Activated CD4-positive, alpha-beta T cell treated with anti-CD3 and anti-CD28 coated beads, Interleukin-2, amount 50 U/mL, for 1 hour (primary cell): ENCODE measurements at regions not wholly inside any gene's neighbourhood (a gene's known extent, or its start where the extent isn't known, plus 50 kb on each side); places are given as distances from the start of the nearest gene placed in this dataset.
"Not testable (repeated sequence)": the region's sequence is repeated elsewhere in the genome, so short reads cannot be mapped to it uniquely, and the experiment has no call there.

Experiments
- DNase-seq: peaks from one replicate; pipeline ENCODE4 v3.0.0-alpha.2; 2020

- not testable (repeated sequence) for DNase-seq
Measured at GRCh38 chr4:188438391-188438824, 299.2 kb downstream of the TRIML1 start.

DNA sequence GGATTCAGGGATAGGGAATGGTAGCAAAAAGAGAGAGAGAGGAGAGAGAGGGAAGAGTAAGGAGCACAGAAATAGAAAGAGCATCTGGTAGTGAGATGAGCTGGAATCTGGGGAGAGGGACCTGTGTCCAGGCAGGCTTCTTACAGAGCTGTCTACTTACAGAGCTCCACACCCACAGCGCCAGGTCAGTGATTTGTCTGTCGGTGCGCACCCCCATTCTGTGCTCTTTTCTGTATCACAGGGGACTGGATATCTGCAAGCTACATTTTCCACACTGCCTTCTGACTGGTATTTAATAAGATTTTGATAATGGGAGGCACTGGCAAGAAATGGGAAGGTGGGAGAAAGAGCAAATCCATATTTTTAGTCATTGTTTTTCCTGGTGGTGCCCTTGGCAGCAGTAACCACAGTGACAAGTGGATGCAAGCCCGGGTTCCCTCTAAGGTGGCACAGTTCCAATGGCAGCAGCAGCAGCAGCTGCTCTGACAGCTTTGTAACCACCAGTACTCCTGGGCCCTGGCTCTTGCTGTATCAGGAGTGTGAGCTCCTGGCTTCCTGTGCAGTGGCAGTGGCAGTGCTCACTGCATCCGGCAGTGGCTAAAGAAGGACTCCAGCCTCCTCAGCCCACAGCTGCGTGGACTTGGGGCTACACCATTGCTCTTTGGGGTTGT is 300.5 kb downstream of the TRIML1 start:
- no peak for DNase-seq

DNA sequence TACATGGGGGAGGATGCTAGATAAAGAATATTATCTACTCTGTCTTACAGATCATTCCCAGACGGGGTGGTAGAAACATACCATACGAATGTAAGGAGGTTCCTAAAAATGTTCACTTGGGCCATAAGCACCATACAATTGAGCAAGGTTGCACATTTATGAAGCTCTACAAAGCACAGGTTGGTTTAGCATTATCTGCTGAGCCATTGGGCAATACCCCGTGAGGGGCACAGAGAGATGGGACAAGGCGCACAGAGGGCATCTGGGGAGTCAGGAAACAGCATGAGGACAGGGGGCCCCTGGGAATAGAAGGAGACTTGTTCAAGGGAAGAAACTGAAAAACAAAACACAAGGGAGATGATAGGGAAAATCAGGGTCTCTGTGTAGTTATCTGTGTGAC is 305.3 kb downstream of the TRIML1 start:
- DNase-seq = no peak

GRCh38 chr4:188448996-188449395 is 309.8 kb downstream of the TRIML1 start:
- DNase-seq = not testable (repeated sequence)

DNA sequence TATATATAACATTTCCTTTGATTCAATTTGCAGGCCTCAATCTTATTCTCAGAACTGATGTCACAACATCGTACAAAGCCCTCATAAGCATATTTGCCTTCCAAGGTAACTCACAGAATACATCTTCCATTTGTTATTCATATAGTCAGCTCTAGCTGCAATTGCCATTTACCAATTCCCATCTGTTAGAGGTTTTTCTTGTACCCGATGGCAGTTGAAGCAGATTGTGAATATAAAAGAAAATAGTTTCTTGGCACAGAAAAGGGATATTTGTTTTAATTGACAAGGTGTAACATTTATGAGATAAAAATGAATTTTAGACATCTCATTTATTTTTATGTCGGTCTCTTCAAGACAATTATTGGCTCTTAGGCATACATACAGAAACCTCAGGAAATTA is 311.3 kb downstream of the TRIML1 start:
- no peak for DNase-seq

DNA sequence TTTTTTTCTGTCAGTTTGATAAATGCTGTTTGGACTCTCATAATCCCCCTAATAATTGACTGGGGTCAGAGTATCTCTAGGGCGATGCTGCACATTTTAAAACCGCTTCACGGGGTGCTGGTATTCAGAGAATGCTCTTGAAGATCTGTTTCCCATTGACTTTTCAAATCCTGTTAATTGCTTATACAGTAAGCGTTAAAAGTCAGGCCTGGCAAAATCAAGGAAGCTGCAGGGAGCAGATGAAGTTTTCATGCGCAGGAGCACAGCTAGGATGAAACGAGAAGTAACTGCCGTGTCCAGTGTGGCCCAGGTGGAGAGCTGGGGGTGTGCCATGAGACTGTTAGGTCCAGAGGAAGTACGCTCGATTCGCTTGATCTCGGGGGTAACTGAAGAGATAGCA is 312.9 kb downstream of the TRIML1 start:
- DNase-seq = no peak

DNA sequence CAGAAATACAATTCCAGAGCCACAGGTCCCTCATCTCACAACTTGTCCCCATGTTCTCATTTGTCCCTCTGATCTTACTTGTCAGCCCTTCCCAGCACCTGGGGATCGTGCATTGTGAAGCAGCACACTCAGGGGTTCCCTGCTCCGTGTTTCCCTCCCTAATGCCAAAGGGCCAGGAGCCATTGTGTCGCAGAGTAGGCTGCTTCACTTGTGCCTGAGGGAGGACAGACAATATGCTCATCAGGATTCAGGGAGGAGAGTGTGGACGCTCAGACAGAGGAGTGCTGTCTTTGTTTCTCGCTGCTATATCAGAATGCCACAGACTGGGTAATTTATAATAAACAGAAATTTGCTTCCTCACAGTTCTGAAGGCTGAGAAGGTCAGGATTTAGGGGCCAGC is 315.3 kb downstream of the TRIML1 start:
- no peak for DNase-seq

DNA sequence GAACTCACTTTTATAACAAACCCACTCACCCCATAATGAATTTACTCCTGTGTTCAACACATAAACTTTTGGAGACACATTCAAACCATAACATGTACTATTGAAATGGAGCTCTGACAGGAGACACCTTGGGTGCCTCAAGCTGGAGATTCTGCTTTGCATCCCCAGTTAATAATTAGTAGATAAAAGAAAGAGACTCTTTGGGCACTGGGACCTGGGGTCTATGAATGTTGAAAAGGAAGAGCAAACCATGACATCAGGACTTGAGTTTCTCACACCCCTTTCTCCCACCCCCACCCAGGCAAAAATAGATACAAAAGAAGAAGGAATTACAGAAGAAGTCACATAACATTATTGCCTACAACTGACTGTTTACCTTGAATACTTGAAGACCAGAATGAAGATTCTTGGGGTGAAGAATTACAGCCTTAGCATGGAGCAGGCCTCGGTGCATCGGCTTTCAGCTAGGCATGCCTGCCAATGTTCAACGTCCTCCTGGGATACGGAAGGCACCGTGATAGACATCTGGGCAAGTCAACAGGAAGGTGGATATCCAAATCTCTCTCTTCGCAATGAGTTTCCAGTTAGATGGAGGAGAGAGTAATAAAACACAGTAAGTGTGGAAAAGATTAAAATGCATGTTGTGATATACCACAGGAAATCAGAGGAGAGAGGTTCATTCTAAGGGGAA is 316.0 kb downstream of the TRIML1 start:
- DNase-seq = no peak

DNA sequence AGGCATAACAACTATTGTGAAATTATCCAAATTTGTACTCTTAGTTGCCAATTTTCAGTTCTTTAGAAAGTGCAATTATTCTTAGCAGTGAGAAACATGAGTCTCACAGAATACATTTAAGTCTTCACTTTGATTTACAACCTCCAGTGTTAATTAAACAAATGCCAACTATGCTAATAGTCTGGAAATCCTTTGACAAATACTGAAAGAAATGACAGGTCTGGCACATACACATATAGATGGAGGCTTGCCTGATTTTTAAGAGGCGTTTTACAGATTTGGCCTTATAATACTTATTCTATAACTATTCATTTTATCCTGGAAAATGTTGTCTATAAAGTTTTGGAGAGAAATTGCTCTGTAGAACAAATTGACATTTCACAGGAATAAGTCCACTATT is 320.1 kb downstream of the TRIML1 start:
- no peak for DNase-seq

DNA sequence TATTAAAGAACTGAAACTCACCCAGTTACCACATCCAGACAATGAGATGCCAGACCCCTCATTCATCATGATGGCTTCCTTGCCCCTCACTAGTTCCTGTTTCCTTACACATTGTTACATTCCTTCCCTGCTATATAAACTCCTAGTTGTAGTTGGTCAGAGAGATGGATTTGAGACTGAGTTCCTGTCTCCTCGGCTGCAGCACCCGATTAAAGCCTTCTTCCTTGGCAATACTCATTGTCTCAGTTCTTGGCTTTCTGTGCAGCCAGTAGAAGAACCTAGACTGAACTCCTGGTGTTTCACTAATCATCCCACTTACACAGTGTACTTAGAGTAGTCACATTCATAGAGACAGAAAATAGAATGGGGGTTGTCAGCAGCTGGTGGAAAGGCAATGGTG is 324.7 kb downstream of the TRIML1 start:
- no peak for DNase-seq

- DNase-seq = no peak
Measured at GRCh38 chr4:188466001-188466400, 326.8 kb downstream of the TRIML1 start.

DNA sequence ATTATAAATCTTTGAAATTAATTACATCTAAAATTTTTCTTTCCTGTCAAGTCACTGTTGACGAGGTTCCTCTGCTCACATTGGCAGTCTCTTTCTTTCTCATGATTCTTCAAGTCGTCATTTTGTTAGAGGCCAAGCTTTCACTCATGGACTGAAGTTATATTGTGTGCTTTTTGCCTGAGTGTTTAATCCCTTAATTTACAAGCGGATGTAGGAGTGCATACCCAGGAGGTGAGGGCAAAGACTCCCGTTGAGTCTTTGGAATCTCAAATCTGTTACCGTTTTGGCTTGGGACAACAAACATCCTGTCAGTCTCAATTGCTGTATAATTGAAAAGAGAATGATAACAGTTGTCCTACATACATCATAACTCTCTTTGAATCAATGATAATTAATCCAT is 345.0 kb downstream of the TRIML1 start:
- DNase-seq = no peak

DNA sequence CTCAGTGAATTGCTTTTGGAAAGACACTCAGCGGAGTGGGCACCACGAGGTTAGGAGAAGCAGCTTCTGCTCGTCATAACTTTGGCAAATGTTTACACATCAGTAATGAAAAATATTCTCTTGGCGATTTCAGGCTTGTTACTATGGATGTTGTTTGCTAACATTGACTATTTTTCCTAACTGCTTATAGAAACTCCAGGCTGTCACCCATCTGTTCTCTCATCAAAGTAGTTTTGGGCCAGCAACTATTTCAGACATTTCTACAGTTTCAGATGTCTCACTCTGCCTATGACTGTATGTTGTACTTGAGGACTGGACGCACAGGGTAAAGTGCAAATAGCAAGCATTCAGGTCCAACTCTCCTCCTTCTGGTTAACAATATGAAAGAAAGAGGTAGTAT is 346.7 kb downstream of the TRIML1 start:
- no peak for DNase-seq

GRCh38 chr4:188492886-188493285 is 353.6 kb downstream of the TRIML1 start:
- DNase-seq = no peak

DNA sequence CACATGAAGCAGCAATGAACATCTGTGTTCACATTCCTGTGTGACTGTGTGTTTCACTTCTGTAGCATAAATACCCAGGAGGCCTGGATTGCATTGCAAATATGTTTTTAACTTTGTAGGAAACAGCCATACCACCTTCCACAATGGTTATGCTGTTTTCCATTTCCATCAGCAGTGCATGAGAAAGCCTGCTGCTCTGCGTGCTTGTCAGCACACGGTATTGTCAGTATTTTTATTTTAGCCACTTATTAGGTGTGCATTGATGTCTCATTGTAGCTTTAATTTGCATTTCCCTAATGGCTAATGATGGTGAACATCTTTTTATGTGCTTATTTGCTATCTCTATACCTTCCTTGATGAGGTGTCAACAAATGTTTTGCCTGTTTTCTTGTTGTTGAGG is 355.9 kb downstream of the TRIML1 start:
- DNase-seq = no peak

DNA sequence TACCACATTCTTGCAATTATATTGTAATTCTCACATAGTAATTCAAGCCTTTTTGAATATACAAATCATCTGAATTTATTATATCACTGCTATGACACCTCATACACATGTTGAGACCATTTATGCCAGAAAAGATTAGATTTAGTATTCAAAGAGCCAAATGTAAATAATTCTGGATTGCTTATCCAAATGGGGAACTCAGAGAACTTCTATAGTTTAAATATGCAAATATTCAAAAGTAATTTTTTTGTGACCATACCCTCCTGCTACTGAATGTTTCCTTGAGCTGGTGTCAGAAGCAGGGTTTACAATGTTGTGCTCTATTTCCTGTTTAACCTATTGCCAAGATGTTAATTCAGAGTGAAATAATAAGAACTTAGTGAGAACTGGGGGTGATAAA is 372.2 kb downstream of the TRIML1 start:
- no peak for DNase-seq

GRCh38 chr4:188532751-188533150 is 393.5 kb downstream of the TRIML1 start:
- no peak for DNase-seq

DNA sequence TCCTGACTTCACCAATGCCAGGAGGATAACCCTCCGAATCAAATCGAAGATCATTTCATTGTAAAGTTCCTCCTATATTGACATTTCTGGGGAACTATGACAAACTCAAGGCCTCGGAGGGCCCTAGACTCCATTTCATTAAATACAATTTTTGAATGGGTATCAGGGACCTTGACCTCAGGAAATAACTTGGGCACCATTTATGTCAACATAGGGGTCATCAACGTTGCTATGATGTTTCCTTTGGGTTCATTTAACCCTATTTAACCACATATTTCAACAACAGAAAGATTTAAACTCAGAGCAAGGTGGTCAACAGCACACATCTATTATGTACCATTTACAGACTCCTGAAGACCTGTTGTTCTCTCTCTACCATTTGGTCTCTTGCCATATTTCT is 395.1 kb downstream of the TRIML1 start:
- DNase-seq = no peak

DNA sequence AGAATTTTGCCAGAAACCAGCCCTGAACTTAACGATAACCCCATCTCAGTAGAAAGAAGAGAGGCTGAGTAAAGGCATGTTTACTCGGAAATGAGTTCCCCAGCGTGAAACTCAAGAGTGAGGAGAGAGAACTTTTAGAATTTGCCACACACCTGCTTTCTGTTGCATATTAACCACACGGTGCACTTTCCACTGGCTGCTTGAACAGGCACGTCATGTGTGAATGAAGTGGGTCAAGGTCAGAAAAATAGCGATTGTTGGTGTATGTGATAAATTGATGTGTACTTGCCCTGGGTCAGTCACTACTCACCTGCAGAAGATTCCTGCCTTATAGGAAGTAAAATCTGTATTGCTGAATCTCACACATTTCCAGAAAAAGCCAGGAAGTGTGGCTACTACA is 395.7 kb downstream of the TRIML1 start:
- no peak for DNase-seq

GRCh38 chr4:188536826-188537225 is 397.6 kb downstream of the TRIML1 start:
- DNase-seq = no peak

GRCh38 chr4:188550296-188550695 is 411.1 kb downstream of the TRIML1 start:
- DNase-seq = no peak

- no peak for DNase-seq
Measured at GRCh38 chr4:188551156-188551555, 411.9 kb downstream of the TRIML1 start.

DNA sequence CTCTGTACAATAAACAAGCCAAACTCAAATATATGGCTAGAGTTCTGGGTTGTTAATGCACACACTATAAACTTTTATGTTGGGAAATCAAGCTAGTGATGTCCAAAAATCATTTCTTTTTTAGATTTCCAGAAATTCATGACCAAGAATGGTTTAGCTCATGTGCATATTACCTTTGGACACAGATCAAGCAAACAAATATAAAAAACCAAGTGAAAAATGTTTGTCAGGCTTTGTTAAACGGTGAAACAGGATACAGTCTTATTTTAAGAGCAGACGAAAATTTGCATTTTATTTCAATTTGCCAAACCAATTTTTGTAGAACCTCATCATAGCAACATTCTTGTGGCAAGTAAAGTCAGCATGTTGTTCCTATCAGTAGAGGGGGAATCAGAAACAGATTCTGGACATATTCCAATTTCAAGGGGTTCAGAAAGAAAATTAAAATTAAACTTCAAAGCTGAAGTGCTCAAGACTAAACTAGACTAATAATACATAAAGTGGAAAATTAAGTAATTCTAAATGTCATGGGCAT is 413.6 kb downstream of the TRIML1 start:
- no peak for DNase-seq

GRCh38 chr4:188554413-188554812 is 415.2 kb downstream of the TRIML1 start:
- DNase-seq = no peak

- no peak for DNase-seq
Measured at GRCh38 chr4:188573104-188573503, 433.9 kb downstream of the TRIML1 start.
